Sigmoid colon (tissue), 6 donors: ENCODE measurements at regions not wholly inside any gene's neighbourhood (a gene's known extent, or its start where the extent isn't known, plus 50 kb on each side); places are given as distances from the start of the nearest gene placed in this dataset.
A peak's percentile ranks its signal among the peaks of the same experiment; 100 is the strongest.

Experiments used
- DNase-seq: peaks from one replicate; pipeline ENCODE4 v3.0.0-alpha.2; 2019
- H3K27ac ChIP-seq, 4 donors: fragments of 200-600 bp; sonication (generic); one replicate each; pipeline ENCODE4 v1.5.1; 2016 to 2019; ENCODE audit warnings: mild to moderate bottlenecking in 1 of 4
- H3K27me3 ChIP-seq, 3 donors: fragments of 200-600 bp; sonication (generic); one replicate each; pipeline ENCODE4 v1.5.1; 2019; ENCODE audit warnings: mild to moderate bottlenecking in 1 of 3
- H3K36me3 ChIP-seq, 4 donors: fragments of 200-600 bp; sonication (generic); one replicate each; pipeline ENCODE4 v1.5.1; 2016 to 2019
- H3K4me1 ChIP-seq, 4 donors: fragments of 200-600 bp; sonication (generic); one replicate each; pipeline ENCODE4 v1.5.1; 2017 to 2019
- H3K4me3 ChIP-seq, 4 donors: fragments of 200-600 bp; sonication (generic); one replicate each; pipeline ENCODE4 v1.5.1; 2017 to 2019; ENCODE audit warnings: mild to moderate bottlenecking in 2 of 4, moderate library complexity in 1 of 4
- H3K9me3 ChIP-seq, 4 donors: fragments of 200-600 bp in 3 of 4; sonication (generic) in 3 of 4; one replicate each; pipeline versions ENCODE4 v1.5.1 to v1.6.1; 2013 to 2019
- CTCF ChIP-seq, 4 experiments: fragments of 450-650 bp in 3 of 4; fragments of 200-600 bp in 1 of 4; IDR thresholded peaks; one replicate each; pipeline ENCODE4 v1.5.1; 2016 to 2019; ENCODE audit warnings: antibody characterized with exemption in 4 of 4, mild to moderate bottlenecking in 3 of 4, moderate library complexity in 2 of 4
- EP300 ChIP-seq, 4 donors: sonication (generic); formaldehyde crosslinking; IDR thresholded peaks; one replicate each; pipeline ENCODE4 v1.6.1; 2017; ENCODE audit warnings: antibody characterized with exemption in 4 of 4
- POLR2A ChIP-seq, 2 donors: fragments of 450-650 bp; IDR thresholded peaks; one replicate each; pipeline ENCODE4 v1.6.1; 2016; ENCODE audit warnings: antibody characterized with exemption in 2 of 2, mild to moderate bottlenecking in 2 of 2, moderate library complexity in 2 of 2
- POLR2AphosphoS5 ChIP-seq, 4 donors: sonication (generic); formaldehyde crosslinking; IDR thresholded peaks; one replicate each; pipeline ENCODE4 v1.6.1; 2017; ENCODE audit warnings: antibody characterized with exemption in 4 of 4
- WGBS, 2 donors: extraction: QIAGEN DNeasy Blood & Tissue Kit; methylation state at CpG; one replicate each; pipeline ENCODE4 v1.1.7; 2013; 5-methylcytosine and 5-hydroxymethylcytosine counted together
- intact Hi-C: fragments of 100-400 bp; cut with DNase I; formaldehyde crosslinking; loops from one replicate; pipeline ENCODE4 v1.15.1; 2023
- donor health status: healthy with polysubstance abuse.
- donor health status: healthy.

GRCh38 chr6:139863346-139863745 lies 488.9 kb upstream of the CITED2 start:
- intact Hi-C loops: loop anchor here (10.0 kb wide), 2 partner anchors 121 to 269 kb away; no protein-coding TSS in a partner anchor
- no peak overlapping the region for H3K27ac ChIP-seq

GRCh38 chr6:139862311-139862710 lies 487.9 kb upstream of the CITED2 start:
- no peak for DNase-seq
- intact Hi-C loops: loop anchor here (10.0 kb wide), 2 partner anchors 122 to 268 kb away; no protein-coding TSS in a partner anchor
- no peaks in the 10 kb centered on the region for H3K9me3 ChIP-seq
- peaks cover 0 to 34% (median 22%) of the 10 kb centered on the region in 4 donors for H3K4me1 ChIP-seq
- WGBS, 2 donors: 74 to 93% methylated on average over 2 of the region's 2 CpGs
- H3K36me3 ChIP-seq: no peaks in the 10 kb centered on the region
- H3K4me3 ChIP-seq: no peak overlapping the region
- no peaks in the 10 kb centered on the region for H3K27me3 ChIP-seq
- TF ChIP-seq POLR2AphosphoS5 (IDR thresholded peaks at IDR 0.05) (no peak), CTCF (IDR thresholded peaks at IDR 0.05) (no peak), EP300 (IDR thresholded peaks at IDR 0.05) (no peak), POLR2A (IDR thresholded peaks at IDR 0.05) (no peak)
- H3K27ac ChIP-seq: no peak overlapping the region

More at GRCh38 chr6:139863346-139863745, 488.9 kb upstream of the CITED2 start:
- Histone ChIP-seq H3K27me3 (no peaks in the 10 kb centered on the region), H3K36me3 (no peaks in the 10 kb centered on the region), H3K9me3 (no peaks in the 10 kb centered on the region), H3K4me3 (no peak overlapping the region), H3K4me1 (peaks cover 0 to 25% (median 17%) of the 10 kb centered on the region in 4 donors)
- no peak for TF ChIP-seq CTCF (IDR thresholded peaks at IDR 0.05)
- TF ChIP-seq EP300 (IDR thresholded peaks at IDR 0.05): no peak
- no peak for TF ChIP-seq POLR2A (IDR thresholded peaks at IDR 0.05)
- no peak for TF ChIP-seq POLR2AphosphoS5 (IDR thresholded peaks at IDR 0.05)
- DNase-seq: no peak
- WGBS, 2 donors: 80 to 90% methylated on average over 1 of the region's 1 CpG

DNA sequence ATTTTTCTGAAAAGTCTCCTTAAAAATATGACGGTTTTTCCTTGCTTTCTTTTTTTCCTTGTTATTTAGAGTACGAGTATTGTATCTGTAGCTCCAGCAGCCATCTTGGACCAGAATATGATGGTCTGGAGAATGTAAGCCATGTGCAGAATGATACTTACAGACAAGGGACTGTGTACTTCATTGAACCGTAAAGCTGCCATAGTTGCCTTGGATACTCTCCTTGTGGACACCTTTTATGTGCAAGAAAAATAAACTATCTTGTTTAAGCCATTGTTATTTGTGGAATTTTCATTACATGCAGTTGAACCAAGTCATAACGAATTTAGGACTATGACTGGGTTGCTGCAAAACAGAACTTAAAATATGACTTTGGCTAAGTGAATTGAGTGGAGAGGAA lies 485.8 kb upstream of the CITED2 start:
- H3K4me1 ChIP-seq: peaks cover 0 to 55% (median 39%) of the 10 kb centered on the region in 4 donors
- peak overlapping the region in 3 of 4 donors; percentile 51 to 74 (median 69) for H3K27ac ChIP-seq
- no peaks in the 10 kb centered on the region for H3K9me3 ChIP-seq
- WGBS, 2 donors: 90 to 94% methylated on average over 4 of the region's 4 CpGs
- no peak for DNase-seq
- no peaks in the 10 kb centered on the region for H3K27me3 ChIP-seq
- TF ChIP-seq CTCF (IDR thresholded peaks at IDR 0.05) (peak in 1 of 4 experiments; percentile 15), POLR2AphosphoS5 (IDR thresholded peaks at IDR 0.05) (peak; percentile 87 to 100 (median 98)), POLR2A (IDR thresholded peaks at IDR 0.05) (no peak), EP300 (IDR thresholded peaks at IDR 0.05) (peak; percentile 75 to 98 (median 90))
- no peaks in the 10 kb centered on the region for H3K36me3 ChIP-seq
- peak overlapping the region in 2 of 4 donors; percentile 11 to 20 for H3K4me3 ChIP-seq
- intact Hi-C loops: loop anchor here (10.0 kb wide), 2 partner anchors 125 to 265 kb away; no protein-coding TSS in a partner anchor

GRCh38 chr6:139858429-139858828 lies 484.0 kb upstream of the CITED2 start:
- intact Hi-C loops: loop anchor here (5.0 kb wide), 1 partner anchor 486 kb away; the partner anchor contains the start of gene CITED2
- no peak overlapping the region for H3K4me3 ChIP-seq
- WGBS, 2 donors: 28 to 72% methylated on average over 2 of the region's 2 CpGs
- no peaks in the 10 kb centered on the region for H3K9me3 ChIP-seq
- DNase-seq: no peak
- H3K36me3 ChIP-seq: no peaks in the 10 kb centered on the region
- H3K4me1 ChIP-seq: peaks cover 0 to 73% (median 57%) of the 10 kb centered on the region in 4 donors
- TF ChIP-seq POLR2AphosphoS5 (IDR thresholded peaks at IDR 0.05) (no peak), CTCF (IDR thresholded peaks at IDR 0.05) (no peak), POLR2A (IDR thresholded peaks at IDR 0.05) (no peak), EP300 (IDR thresholded peaks at IDR 0.05) (no peak)
- H3K27me3 ChIP-seq: no peaks in the 10 kb centered on the region
- H3K27ac ChIP-seq: peak overlapping the region in 2 of 4 donors; percentile 8 to 69
